SHP77 (cell line): ENCODE measurements at regions not wholly inside any gene's neighbourhood (a gene's known extent, or its start where the extent isn't known, plus 50 kb on each side); places are given as distances from the start of the nearest gene placed in this dataset.

ENCODE experiments used
- DNase-seq, 2 experiments: peaks; one replicate each; lab custom pipeline; 2025; lab: John Stamatoyannopoulos, UW

- DNase-seq, result no peak
Measured at GRCh38 chr2:41913921-41914609, 133.8 kb upstream of the PKDCC start.

- no peak for DNase-seq
Measured at GRCh38 chr2:41914936-41915335, 132.9 kb upstream of the PKDCC start.

- DNase-seq, result no peak
Measured at GRCh38 chr2:41916177-41916576, 131.6 kb upstream of the PKDCC start.

- no peak for DNase-seq
Measured at GRCh38 chr2:41917587-41917986, 130.2 kb upstream of the PKDCC start.

GRCh38 chr2:41919135-41919534 is 128.7 kb upstream of the PKDCC start:
- no peak for DNase-seq

- DNase-seq, result no peak
Measured at GRCh38 chr2:41920181-41920580, 127.6 kb upstream of the PKDCC start.

- DNase-seq, result no peak
Measured at GRCh38 chr2:41920812-41921211, 127.0 kb upstream of the PKDCC start.

- no peak for DNase-seq
Measured at GRCh38 chr2:41922177-41922576, 125.6 kb upstream of the PKDCC start.

- no peak for DNase-seq
Measured at GRCh38 chr2:41923156-41923786, 124.5 kb upstream of the PKDCC start.

GRCh38 chr2:41924024-41924423 is 123.8 kb upstream of the PKDCC start:
- DNase-seq, result no peak

GRCh38 chr2:41924709-41925408 is 123.0 kb upstream of the PKDCC start:
- DNase-seq, result no peak

GRCh38 chr2:41925712-41926111 is 122.1 kb upstream of the PKDCC start:
- DNase-seq, result no peak

GRCh38 chr2:41926614-41927580 is 120.9 kb upstream of the PKDCC start:
- no peak for DNase-seq

- DNase-seq, result no peak
Measured at GRCh38 chr2:41927581-41928264, 120.1 kb upstream of the PKDCC start.

GRCh38 chr2:41928526-41928925 is 119.3 kb upstream of the PKDCC start:
- DNase-seq, result no peak

- no peak for DNase-seq
Measured at GRCh38 chr2:41930807-41931566, 116.8 kb upstream of the PKDCC start.

- no peak for DNase-seq
Measured at GRCh38 chr2:41932241-41933045, 115.4 kb upstream of the PKDCC start.

GRCh38 chr2:41933046-41933420 is 114.8 kb upstream of the PKDCC start:
- no peak for DNase-seq

GRCh38 chr2:41933585-41934320 is 114.1 kb upstream of the PKDCC start:
- no peak for DNase-seq
